Spleen (tissue), 11 donors: ENCODE measurements at regions not wholly inside any gene's neighbourhood (a gene's known extent, or its start where the extent isn't known, plus 50 kb on each side); places are given as distances from the start of the nearest gene placed in this dataset.

Experiments
- DNase-seq: peaks from one replicate; pipeline ENCODE4 v3.0.0-alpha.2; 2020
- H3K27ac ChIP-seq, 8 donors: fragments of 200-600 bp; sonication (generic) in 7 of 8; 1 replicate in 4 of 8; 2 replicates in 4 of 8; pipeline versions ENCODE4 v1.5.0 to v1.8.0; 2016 to 2021; ENCODE audit warnings: inconsistent platforms in 4 of 8, mild to moderate bottlenecking in 4 of 8, moderate library complexity in 1 of 8
- H3K27me3 ChIP-seq, 7 donors: fragments of 200-600 bp; sonication (generic) in 6 of 7; replicated peaks in 1 of 7; 1 replicate in 4 of 7; 2 replicates in 3 of 7; pipeline versions ENCODE4 v1.5.0 to v1.8.0; 2016 to 2021; ENCODE audit warnings: inconsistent platforms in 3 of 7, mild to moderate bottlenecking in 1 of 7
- H3K36me3 ChIP-seq, 6 donors: fragments of 200-600 bp; sonication (generic) in 5 of 6; 1 replicate in 4 of 6; 2 replicates in 2 of 6; pipeline versions ENCODE4 v1.5.0 to v1.8.0; 2016 to 2021; ENCODE audit warnings: inconsistent platforms in 2 of 6
- H3K4me1 ChIP-seq, 6 donors: fragments of 200-600 bp; sonication (generic) in 5 of 6; 1 replicate in 3 of 6; 2 replicates in 3 of 6; pipeline versions ENCODE4 v1.5.0 to v1.8.0; 2016 to 2021; ENCODE audit warnings: inconsistent platforms in 3 of 6
- H3K4me3 ChIP-seq, 8 donors: fragments of 200-600 bp; sonication (generic) in 7 of 8; 1 replicate in 4 of 8; 2 replicates in 4 of 8; pipeline versions ENCODE4 v1.5.0 to v1.8.0; 2016 to 2021; ENCODE audit warnings: inconsistent platforms in 4 of 8, mild to moderate bottlenecking in 4 of 8, moderate library complexity in 2 of 8
- H3K9me3 ChIP-seq, 8 donors: fragments of 200-600 bp; sonication (generic) in 7 of 8; 1 replicate in 4 of 8; 2 replicates in 4 of 8; pipeline versions ENCODE4 v1.5.0 to v1.8.0; 2016 to 2021; ENCODE audit warnings: inconsistent platforms in 4 of 8
- CTCF ChIP-seq, 11 experiments: fragments of 200-600 bp in 7 of 11; fragments of 450-650 bp in 4 of 11; sonication (generic) in 4 of 11; IDR thresholded peaks in 8 of 11; conservative IDR thresholded peaks in 3 of 11; 1 replicate in 7 of 11; 2 replicates in 4 of 11; pipeline versions ENCODE4 v1.4.0 to v1.8.0; 2016 to 2021; ENCODE audit warnings: antibody characterized with exemption in 11 of 11, inconsistent platforms in 4 of 11, mild to moderate bottlenecking in 1 of 11
- POLR2A ChIP-seq, 3 donors: fragments of 450-650 bp; IDR thresholded peaks; one replicate each; pipeline ENCODE4 v1.5.1; 2017; ENCODE audit warnings: antibody characterized with exemption in 3 of 3, mild to moderate bottlenecking in 1 of 3
- POLR2AphosphoS5 ChIP-seq, 3 donors: sonication (generic); formaldehyde crosslinking; IDR thresholded peaks; one replicate each; pipeline ENCODE4 v1.5.1; 2017; ENCODE audit warnings: antibody characterized with exemption in 3 of 3
- WGBS, 5 donors: extraction: QIAGEN DNeasy Blood & Tissue Kit in 3 of 5; methylation state at CpG; one replicate each; pipeline versions ENCODE4 v1.1.5 to v1.1.7; 2013 to 2018; 5-methylcytosine and 5-hydroxymethylcytosine counted together
- intact Hi-C: fragments of 100-400 bp; cut with DNase I; formaldehyde crosslinking; loops from one replicate; pipeline ENCODE4 v1.15.0; 2023; ENCODE audit warnings: low total_unique reads
- donor health status: healthy with polysubstance abuse.
- donor health status: DM: no; HTN: no; CAD: no; lungs with moderate emphysema.
- donor health status: DM: no; HTN: no; CAD: no.
- donor health status: Bipolar disorder and iron deficiency.
- donor health status: healthy.
- donor health status: DM: no; HTN: no; CAD: no.
- donor health status: DM: yes; HTN: yes; CAD: no.

GRCh38 chr14:98984719-98985041 lies 287.3 kb downstream of the BCL11B start:
- TF ChIP-seq POLR2A (IDR thresholded peaks at IDR 0.05), result no peak
- peak in 1 of 3 donors; percentile 38 for TF ChIP-seq POLR2AphosphoS5 (IDR thresholded peaks at IDR 0.05)
- no peak for TF ChIP-seq CTCF (IDR thresholded peaks at IDR 0.05 in 8 of 11, conservative IDR thresholded peaks at IDR 0.05 in 3 of 11)

GRCh38 chr14:98993818-98994217 lies 278.2 kb downstream of the BCL11B start:
- intact Hi-C loops, result no loop called here
- Histone ChIP-seq H3K27ac (no peak overlapping the region), H3K9me3 (no peaks in the 10 kb centered on the region), H3K27me3 (no peaks in the 10 kb centered on the region), H3K36me3 (no peaks in the 10 kb centered on the region), H3K4me3 (no peak overlapping the region), H3K4me1 (no peaks in the 10 kb centered on the region)
- WGBS, 5 donors, result 63 to 86% (median 72%) methylated on average over 1 of the region's 1 CpG
- TF ChIP-seq CTCF (IDR thresholded peaks at IDR 0.05 in 8 of 11, conservative IDR thresholded peaks at IDR 0.05 in 3 of 11) (no peak), POLR2AphosphoS5 (IDR thresholded peaks at IDR 0.05) (no peak), POLR2A (IDR thresholded peaks at IDR 0.05) (no peak)
- no peak for DNase-seq

More at GRCh38 chr14:98984719-98985041, 287.3 kb downstream of the BCL11B start:
- DNase-seq, result no peak
- Histone ChIP-seq H3K27ac (peak overlapping the region in 6 of 8 donors; percentile 27 to 81 (median 63)), H3K4me3 (no peak overlapping the region), H3K9me3 (peaks cover 0 to 9% (median under 1%) of the 10 kb centered on the region in 8 donors), H3K4me1 (peaks cover 0 to 9% (median 0%) of the 10 kb centered on the region in 6 donors), H3K27me3 (no peaks in the 10 kb centered on the region), H3K36me3 (no peaks in the 10 kb centered on the region)
- intact Hi-C loops, result no loop called here
- 55 to 81% (median 59%) methylated on average over 7 of the region's 7 CpGs for WGBS, 5 donors

- no peaks in the 10 kb centered on the region for H3K36me3 ChIP-seq
- DNase-seq, result no peak
- no peaks in the 10 kb centered on the region for H3K4me1 ChIP-seq
- no peaks in the 10 kb centered on the region for H3K9me3 ChIP-seq
- H3K27me3 ChIP-seq, result no peaks in the 10 kb centered on the region
- intact Hi-C loops, result no loop called here
- no peak overlapping the region for H3K4me3 ChIP-seq
- no peak overlapping the region for H3K27ac ChIP-seq
- 72 to 86% (median 77%) methylated on average over 3 of the region's 3 CpGs for WGBS, 5 donors
- TF ChIP-seq POLR2A (IDR thresholded peaks at IDR 0.05) (no peak), POLR2AphosphoS5 (IDR thresholded peaks at IDR 0.05) (no peak), CTCF (IDR thresholded peaks at IDR 0.05 in 8 of 11, conservative IDR thresholded peaks at IDR 0.05 in 3 of 11) (no peak)
Measured at GRCh38 chr14:98994561-98994960, 277.4 kb downstream of the BCL11B start.

- Histone ChIP-seq H3K36me3 (no peaks in the 10 kb centered on the region), H3K27ac (no peak overlapping the region), H3K27me3 (no peaks in the 10 kb centered on the region), H3K4me3 (no peak overlapping the region), H3K4me1 (no peaks in the 10 kb centered on the region), H3K9me3 (no peaks in the 10 kb centered on the region)
- DNase-seq, result no peak
- no peak for TF ChIP-seq CTCF (IDR thresholded peaks at IDR 0.05 in 8 of 11, conservative IDR thresholded peaks at IDR 0.05 in 3 of 11)
- TF ChIP-seq POLR2AphosphoS5 (IDR thresholded peaks at IDR 0.05), result no peak
- TF ChIP-seq POLR2A (IDR thresholded peaks at IDR 0.05), result no peak
- WGBS, 5 donors, result 75 to 83% (median 77%) methylated on average over 6 of the region's 6 CpGs
- intact Hi-C loops, result no loop called here
Measured at GRCh38 chr14:98997526-98998205, 274.3 kb downstream of the BCL11B start.
